Ascending aorta (tissue), 2 donors: ENCODE measurements at regions not wholly inside any gene's neighbourhood (a gene's known extent, or its start where the extent isn't known, plus 50 kb on each side); places are given as distances from the start of the nearest gene placed in this dataset.

Source experiments
- DNase-seq, 2 donors: peaks; one replicate each; pipeline ENCODE4 v3.0.0-alpha.2; 2019; ENCODE audit warnings: low spot score in 2 of 2
- H3K27ac ChIP-seq, 2 donors: fragments of 200-600 bp; sonication (generic); one replicate each; pipeline ENCODE4 v1.5.1; 2016 to 2017; ENCODE audit warnings: mild to moderate bottlenecking in 1 of 2
- H3K27me3 ChIP-seq: fragments of 200-600 bp; sonication (generic); one replicate; pipeline ENCODE4 v1.5.1; 2017
- H3K36me3 ChIP-seq, 2 donors: fragments of 200-600 bp; sonication (generic); one replicate each; pipeline ENCODE4 v1.5.1; 2016
- H3K4me1 ChIP-seq, 2 donors: fragments of 200-600 bp; sonication (generic); one replicate each; pipeline ENCODE4 v1.5.1; 2016 to 2017; ENCODE audit warnings: mild to moderate bottlenecking in 1 of 2
- H3K4me3 ChIP-seq, 2 donors: fragments of 200-600 bp; sonication (generic); one replicate each; pipeline ENCODE4 v1.5.1; 2016 to 2017; ENCODE audit warnings: mild to moderate bottlenecking in 1 of 2
- H3K9me3 ChIP-seq, 2 donors: fragments of 200-600 bp; sonication (generic); one replicate each; pipeline ENCODE4 v1.5.1; 2016
- CTCF ChIP-seq, 3 experiments: fragments of 200-600 bp in 2 of 3; fragments of 450-650 bp in 1 of 3; sonication (generic) in 2 of 3; IDR thresholded peaks; one replicate each; pipeline ENCODE4 v1.5.1; 2016 to 2019; ENCODE audit warnings: antibody characterized with exemption in 3 of 3, mild to moderate bottlenecking in 1 of 3, moderate library complexity in 1 of 3
- intact Hi-C: fragments of 100-400 bp; cut with DNase I; formaldehyde crosslinking; loops from one replicate; pipeline ENCODE4 v1.15.1; 2023

- DNase-seq, result no peak
- no peak for TF ChIP-seq CTCF (IDR thresholded peaks at IDR 0.05)
- Histone ChIP-seq H3K9me3 (no peaks in the 10 kb centered on the region), H3K27ac (no peak overlapping the region), H3K4me1 (no peaks in the 10 kb centered on the region), H3K27me3 (no peaks in the 10 kb centered on the region), H3K4me3 (no peak overlapping the region), H3K36me3 (no peaks in the 10 kb centered on the region)
- intact Hi-C loops, result no loop called here
Measured at GRCh38 chr3:157767607-157768006, 264.4 kb upstream of the VEPH1 start.

GRCh38 chr3:157763644-157764043, 260.4 kb upstream of the VEPH1 start:
- Histone ChIP-seq H3K27me3 (no peaks in the 10 kb centered on the region), H3K4me1 (no peaks in the 10 kb centered on the region), H3K36me3 (no peaks in the 10 kb centered on the region), H3K4me3 (no peak overlapping the region), H3K27ac (no peak overlapping the region), H3K9me3 (no peaks in the 10 kb centered on the region)
- DNase-seq, result no peak
- intact Hi-C loops, result no loop called here
- TF ChIP-seq CTCF (IDR thresholded peaks at IDR 0.05), result no peak

- intact Hi-C loops, result no loop called here
- no peak for TF ChIP-seq CTCF (IDR thresholded peaks at IDR 0.05)
- H3K27ac ChIP-seq, result no peak overlapping the region
- H3K36me3 ChIP-seq, result no peaks in the 10 kb centered on the region
- no peaks in the 10 kb centered on the region for H3K9me3 ChIP-seq
- no peaks in the 10 kb centered on the region for H3K4me1 ChIP-seq
- no peaks in the 10 kb centered on the region for H3K27me3 ChIP-seq
- DNase-seq, result no peak
- no peak overlapping the region for H3K4me3 ChIP-seq
Measured at GRCh38 chr3:157759311-157759710, 256.1 kb upstream of the VEPH1 start.

- H3K4me1 ChIP-seq, result no peaks in the 10 kb centered on the region
- H3K27ac ChIP-seq, result no peak overlapping the region
- H3K4me3 ChIP-seq, result no peak overlapping the region
- no peaks in the 10 kb centered on the region for H3K36me3 ChIP-seq
- H3K27me3 ChIP-seq, result no peaks in the 10 kb centered on the region
- DNase-seq, result no peak
- no peak for TF ChIP-seq CTCF (IDR thresholded peaks at IDR 0.05)
- no peaks in the 10 kb centered on the region for H3K9me3 ChIP-seq
- intact Hi-C loops, result no loop called here
Measured at GRCh38 chr3:157755233-157755632, 252.0 kb upstream of the VEPH1 start.

- no peaks in the 10 kb centered on the region for H3K36me3 ChIP-seq
- no peak for TF ChIP-seq CTCF (IDR thresholded peaks at IDR 0.05)
- no peaks in the 10 kb centered on the region for H3K9me3 ChIP-seq
- H3K4me1 ChIP-seq, result no peaks in the 10 kb centered on the region
- H3K27me3 ChIP-seq, result no peaks in the 10 kb centered on the region
- intact Hi-C loops, result no loop called here
- H3K27ac ChIP-seq, result no peak overlapping the region
- H3K4me3 ChIP-seq, result no peak overlapping the region
- no peak for DNase-seq
Measured at GRCh38 chr3:157754451-157754850, 251.2 kb upstream of the VEPH1 start.

GRCh38 chr3:157753787-157754136, 250.5 kb upstream of the VEPH1 start:
- Histone ChIP-seq H3K9me3 (no peaks in the 10 kb centered on the region), H3K4me3 (no peak overlapping the region), H3K36me3 (no peaks in the 10 kb centered on the region), H3K4me1 (no peaks in the 10 kb centered on the region), H3K27ac (no peak overlapping the region), H3K27me3 (no peaks in the 10 kb centered on the region)
- intact Hi-C loops, result no loop called here
- TF ChIP-seq CTCF (IDR thresholded peaks at IDR 0.05), result no peak
- DNase-seq, result no peak
